ENCODE measurements at regions not wholly inside any gene's neighbourhood (a gene's known extent, or its start where the extent isn't known, plus 50 kb on each side); places are given as distances from the start of the nearest gene placed in this dataset.

DNA sequence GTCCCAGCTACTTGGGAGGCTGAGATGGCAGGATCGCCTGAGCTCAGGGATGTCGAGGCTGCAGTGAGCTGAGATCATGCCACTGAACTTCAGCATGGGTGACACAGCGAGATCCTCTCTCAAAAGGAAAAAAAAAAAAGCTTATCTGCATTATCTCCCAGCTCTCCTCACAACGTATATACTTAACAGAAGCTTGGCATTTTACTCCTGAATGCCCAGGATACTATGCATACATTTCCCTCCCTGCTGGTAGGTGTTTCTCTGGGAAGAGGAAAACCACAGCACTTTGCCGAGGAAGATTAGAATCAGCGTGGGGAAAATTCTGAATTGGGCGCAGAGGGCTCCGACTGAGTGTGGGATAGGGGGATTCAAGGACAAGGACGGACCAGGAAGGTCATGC lies 800.6 kb downstream of the DHX35 start:
- no peaks in the 10 kb centered on the region for H3K4me1 Mint-ChIP-seq (ENCODE audit: low read depth)
- no peak overlapping the region for H3K4me3 Mint-ChIP-seq
- peaks cover 5% of the 10 kb centered on the region for H3K27me3 Mint-ChIP-seq
- DNase-seq (no peak), ATAC-seq (no peak)
- TF ChIP-seq, protein P1, sequence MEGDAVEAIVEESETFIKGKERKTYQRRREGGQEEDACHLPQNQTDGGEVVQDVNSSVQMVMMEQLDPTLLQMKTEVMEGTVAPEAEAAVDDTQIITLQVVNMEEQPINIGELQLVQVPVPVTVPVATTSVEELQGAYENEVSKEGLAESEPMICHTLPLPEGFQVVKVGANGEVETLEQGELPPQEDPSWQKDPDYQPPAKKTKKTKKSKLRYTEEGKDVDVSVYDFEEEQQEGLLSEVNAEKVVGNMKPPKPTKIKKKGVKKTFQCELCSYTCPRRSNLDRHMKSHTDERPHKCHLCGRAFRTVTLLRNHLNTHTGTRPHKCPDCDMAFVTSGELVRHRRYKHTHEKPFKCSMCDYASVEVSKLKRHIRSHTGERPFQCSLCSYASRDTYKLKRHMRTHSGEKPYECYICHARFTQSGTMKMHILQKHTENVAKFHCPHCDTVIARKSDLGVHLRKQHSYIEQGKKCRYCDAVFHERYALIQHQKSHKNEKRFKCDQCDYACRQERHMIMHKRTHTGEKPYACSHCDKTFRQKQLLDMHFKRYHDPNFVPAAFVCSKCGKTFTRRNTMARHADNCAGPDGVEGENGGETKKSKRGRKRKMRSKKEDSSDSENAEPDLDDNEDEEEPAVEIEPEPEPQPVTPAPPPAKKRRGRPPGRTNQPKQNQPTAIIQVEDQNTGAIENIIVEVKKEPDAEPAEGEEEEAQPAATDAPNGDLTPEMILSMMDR (IDR thresholded peaks at IDR 0.05) = no peak
- no peaks in the 10 kb centered on the region for H3K36me3 Mint-ChIP-seq (ENCODE audit: low read depth)
- H3K9me3 Mint-ChIP-seq = peaks cover 2% of the 10 kb centered on the region
- no peak overlapping the region for H3K27ac Mint-ChIP-seq
- CTCF ChIA-PET = no interaction called here
- POLR2A ChIA-PET = no interaction called here
- intact Hi-C loops (cut with micrococcal nuclease) = no loop called here

DNA sequence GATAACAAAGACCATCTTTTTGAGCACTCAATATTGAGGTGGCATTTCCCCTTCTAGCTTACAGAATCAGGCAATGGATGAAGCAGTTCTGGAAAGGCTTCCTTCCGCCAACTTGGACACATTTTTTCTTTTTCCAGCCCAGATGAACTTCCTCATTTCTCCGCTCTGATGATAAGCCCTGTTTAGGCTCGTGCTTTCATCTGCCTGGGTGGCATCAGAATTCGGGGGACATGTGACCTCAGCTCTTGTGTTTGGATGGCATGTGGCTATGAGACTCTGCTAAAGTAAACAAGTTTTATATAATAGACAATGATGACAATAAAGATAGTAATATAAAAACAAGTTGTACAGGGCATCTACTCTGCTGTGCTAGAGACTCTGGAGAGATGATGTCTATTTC lies 796.7 kb downstream of the DHX35 start:
- Mint-ChIP-seq H3K4me3 (no peak overlapping the region), H3K27ac (no peak overlapping the region), H3K27me3 (peaks cover 5% of the 10 kb centered on the region), H3K36me3 (ENCODE audit: low read depth) (no peaks in the 10 kb centered on the region), H3K9me3 (peaks cover 2% of the 10 kb centered on the region), H3K4me1 (ENCODE audit: low read depth) (no peaks in the 10 kb centered on the region)
- ChIA-PET CTCF (no interaction called here), POLR2A (no interaction called here)
- intact Hi-C loops (cut with micrococcal nuclease) = no loop called here
- DNase-seq = no peak
- ATAC-seq = no peak
- TF ChIP-seq, protein P1 (IDR thresholded peaks at IDR 0.05) = no peak

DNA sequence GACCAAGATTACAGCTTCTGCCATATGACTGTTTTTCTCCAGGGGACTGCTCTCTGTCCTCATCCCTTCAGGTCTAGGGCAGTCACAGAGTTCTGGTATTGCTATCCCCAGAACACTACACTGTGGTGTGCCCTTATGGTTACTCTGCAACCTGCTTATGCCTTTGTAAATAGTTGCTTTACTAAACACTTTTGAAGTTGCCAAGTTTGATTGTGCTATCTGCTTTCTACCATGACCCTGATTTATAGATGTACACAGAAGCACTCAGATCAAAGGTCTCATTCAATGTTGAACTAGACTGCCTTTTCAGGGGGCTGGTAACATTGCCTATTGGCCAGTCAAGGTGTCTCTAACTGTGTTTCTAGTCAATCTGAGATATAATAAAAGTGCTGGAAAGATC lies 794.7 kb downstream of the DHX35 start:
- ATAC-seq (no peak), DNase-seq (no peak)
- no peaks in the 10 kb centered on the region for H3K36me3 Mint-ChIP-seq (ENCODE audit: low read depth)
- intact Hi-C loops (cut with micrococcal nuclease) = no loop called here
- H3K9me3 Mint-ChIP-seq = peaks cover 2% of the 10 kb centered on the region
- H3K4me3 Mint-ChIP-seq = no peak overlapping the region
- ChIA-PET POLR2A (no interaction called here), CTCF (no interaction called here)
- no peak overlapping the region for H3K27ac Mint-ChIP-seq
- TF ChIP-seq, protein P1 (IDR thresholded peaks at IDR 0.05) = no peak
- no peaks in the 10 kb centered on the region for H3K4me1 Mint-ChIP-seq (ENCODE audit: low read depth)
- peaks cover 3% of the 10 kb centered on the region for H3K27me3 Mint-ChIP-seq

DNA sequence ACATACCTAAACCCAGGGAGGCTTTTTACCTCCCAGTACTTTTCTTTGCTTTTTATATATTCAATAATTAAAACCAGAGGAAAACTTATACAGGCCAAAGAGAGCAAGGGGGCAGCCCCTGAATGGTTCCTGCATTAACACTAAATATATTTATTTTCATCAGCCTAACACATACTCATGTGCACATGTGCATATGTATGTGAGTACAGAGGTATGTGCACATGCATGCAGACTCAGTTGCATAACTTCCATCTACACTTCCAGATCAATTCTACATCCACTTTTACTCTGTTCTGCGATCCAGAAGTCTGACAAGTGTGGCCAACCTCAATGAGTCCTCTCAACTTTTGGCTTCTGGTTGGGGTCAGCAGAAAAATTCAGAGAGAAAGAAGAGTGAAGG lies 794.2 kb downstream of the DHX35 start:
- Mint-ChIP-seq H3K36me3 (ENCODE audit: low read depth) (no peaks in the 10 kb centered on the region), H3K27me3 (peaks cover 3% of the 10 kb centered on the region), H3K9me3 (peaks cover 2% of the 10 kb centered on the region), H3K27ac (no peak overlapping the region), H3K4me1 (ENCODE audit: low read depth) (no peaks in the 10 kb centered on the region), H3K4me3 (no peak overlapping the region)
- TF ChIP-seq, protein P1 (IDR thresholded peaks at IDR 0.05) = no peak
- ATAC-seq (no peak), DNase-seq (no peak)
- POLR2A ChIA-PET = no interaction called here
- intact Hi-C loops (cut with micrococcal nuclease) = no loop called here
- CTCF ChIA-PET = no interaction called here

DNA sequence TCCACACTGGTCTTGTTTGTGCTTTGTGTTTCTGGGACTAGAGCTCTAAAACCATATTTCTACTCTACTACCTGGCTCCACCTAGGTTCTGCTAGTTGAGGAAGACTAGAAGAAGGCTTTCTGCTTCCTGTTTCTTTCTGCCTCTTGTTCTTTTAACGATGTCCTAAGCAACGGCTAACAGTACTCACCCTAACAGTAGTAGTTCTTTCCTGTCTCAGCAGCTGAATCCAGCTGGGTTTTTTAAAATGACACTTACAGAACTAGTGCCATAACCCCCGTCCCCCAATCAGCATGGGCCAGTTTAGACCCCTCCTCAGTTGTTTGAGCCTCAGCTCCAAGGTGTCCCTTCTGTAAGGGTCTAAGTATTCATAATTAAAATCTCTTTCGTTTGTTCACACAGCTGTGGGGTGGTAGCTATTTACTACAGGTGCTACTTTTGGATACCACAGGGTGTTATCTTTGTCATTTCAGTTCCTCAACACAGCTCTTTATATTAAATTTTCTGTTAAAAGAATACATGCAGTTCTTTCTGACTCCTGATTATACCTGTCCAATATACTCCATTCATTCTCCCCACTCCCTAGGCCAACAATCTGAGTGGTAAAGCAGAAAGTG lies 790.2 kb downstream of the DHX35 start:
- POLR2A ChIA-PET = no interaction called here
- H3K4me1 Mint-ChIP-seq (ENCODE audit: low read depth) = no peaks in the 10 kb centered on the region
- ATAC-seq (no peak), DNase-seq (no peak)
- TF ChIP-seq, protein P1 (IDR thresholded peaks at IDR 0.05) = no peak
- intact Hi-C loops (cut with micrococcal nuclease) = no loop called here
- CTCF ChIA-PET = no interaction called here
- H3K9me3 Mint-ChIP-seq = peaks cover 16% of the 10 kb centered on the region
- H3K27me3 Mint-ChIP-seq = no peaks in the 10 kb centered on the region
- no peak overlapping the region for H3K27ac Mint-ChIP-seq
- no peak overlapping the region for H3K4me3 Mint-ChIP-seq
- H3K36me3 Mint-ChIP-seq (ENCODE audit: low read depth) = no peaks in the 10 kb centered on the region

Measured in activated CD8-positive, alpha-beta T cell treated with anti-CD3 and anti-CD28 coated beads for 36 hours (primary cell).